Activated CD4-positive, alpha-beta T cell treated with anti-CD3 and anti-CD28 coated beads, Interleukin-2, amount 50 U/mL, for 4 hours (primary cell): ENCODE measurements at regions not wholly inside any gene's neighbourhood (a gene's known extent, or its start where the extent isn't known, plus 50 kb on each side); places are given as distances from the start of the nearest gene placed in this dataset.
"Not testable (repeated sequence)": the region's sequence is repeated elsewhere in the genome, so short reads cannot be mapped to it uniquely, and the experiment has no call there.

Experiments used
- DNase-seq, 2 experiments: peaks; one replicate each; pipeline ENCODE4 v3.0.0-alpha.2; 2020

DNA sequence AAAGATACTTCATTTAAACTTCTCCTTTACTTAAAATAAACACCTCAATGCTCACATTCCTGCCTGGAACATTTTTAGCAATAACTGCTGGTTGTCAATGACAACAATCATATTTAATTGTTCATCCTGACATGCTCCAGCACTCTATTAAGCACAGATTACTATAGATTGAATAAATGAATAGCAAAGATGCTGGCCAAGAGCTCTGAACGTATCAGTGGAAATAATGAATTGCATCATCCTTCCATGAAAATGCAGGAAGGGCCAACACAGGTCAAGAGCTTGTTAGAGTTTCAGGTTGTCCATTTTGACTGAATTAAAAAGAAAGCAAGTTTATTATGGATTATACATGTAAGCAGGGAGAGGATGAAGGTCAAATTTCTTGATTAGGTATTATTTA is 994.0 kb downstream of the TSN start:
- DNase-seq: no peak

DNA sequence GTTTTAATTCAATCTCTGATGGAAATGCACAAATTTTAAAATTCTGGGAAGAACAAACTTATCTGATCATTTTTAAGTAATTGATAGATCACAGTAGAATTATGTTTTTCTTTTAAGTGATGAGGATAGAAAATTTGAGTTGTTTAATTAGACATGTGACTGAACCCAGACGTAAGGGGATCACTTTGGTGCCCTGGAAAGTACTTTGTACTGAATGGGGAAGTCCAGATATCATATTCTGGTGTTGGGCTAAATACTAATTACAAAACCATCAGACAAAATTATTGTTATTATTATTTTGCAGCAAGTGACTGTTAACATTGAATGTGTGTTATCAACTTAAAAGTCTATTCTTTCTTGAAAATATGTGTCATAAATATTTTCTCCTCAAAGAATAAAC is 994.6 kb downstream of the TSN start:
- DNase-seq: no peak

DNA sequence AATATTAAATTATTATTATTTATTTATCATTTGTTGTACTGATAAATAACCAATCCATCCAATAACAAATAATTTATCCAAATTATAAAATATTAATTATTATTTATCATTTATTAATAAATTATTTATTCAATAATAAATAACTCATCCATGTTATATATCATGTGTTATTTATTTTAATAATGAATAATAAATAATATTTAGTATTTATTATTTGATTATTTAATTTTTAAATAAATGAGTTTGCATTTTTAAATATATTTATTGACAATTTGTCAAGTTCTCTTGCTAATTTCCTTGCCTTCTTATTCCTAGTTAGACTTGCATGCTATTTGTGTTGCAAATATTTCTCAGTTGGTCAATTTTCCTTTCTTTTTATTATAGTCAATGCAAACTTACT is 995.4 kb downstream of the TSN start:
- DNase-seq: no peak

DNA sequence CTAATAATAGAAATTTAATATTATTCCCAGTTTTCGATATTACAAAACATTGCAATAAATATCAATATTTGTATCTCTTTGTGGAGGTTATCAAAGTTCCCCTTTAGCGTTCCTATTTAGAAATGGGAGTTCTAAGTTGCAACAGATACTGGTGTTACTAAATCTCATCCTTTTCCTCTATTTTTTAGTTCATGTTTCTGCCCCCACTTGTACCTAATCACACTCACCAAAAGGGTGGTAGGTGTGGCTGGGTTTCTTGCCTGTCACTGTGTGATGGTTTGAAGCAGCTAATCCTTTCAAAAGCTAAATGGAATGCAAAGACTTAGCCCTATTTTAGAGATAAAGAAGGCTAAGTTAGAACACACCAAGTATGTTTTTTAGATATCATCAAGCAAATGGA is 997.9 kb downstream of the TSN start:
- no peak for DNase-seq

DNA sequence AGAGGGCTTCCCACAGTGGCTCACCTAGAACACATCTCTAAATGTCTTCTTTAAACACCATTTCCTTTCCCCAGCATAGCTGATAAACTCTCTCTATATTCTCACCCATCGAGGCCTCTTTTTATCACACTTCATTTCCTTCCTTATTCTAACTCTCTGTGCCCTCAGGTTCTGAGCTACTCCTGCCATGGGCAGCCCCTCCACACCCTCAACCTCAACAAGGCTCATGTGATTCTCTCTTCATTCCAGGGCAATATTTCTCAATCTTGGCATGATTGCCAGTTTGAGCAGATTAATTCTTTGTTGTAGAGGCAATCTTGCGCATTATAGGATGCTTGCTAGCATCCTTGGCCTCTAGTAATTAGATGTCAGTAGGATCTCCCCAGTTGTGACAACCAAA is 999.1 kb downstream of the TSN start:
- no peak for DNase-seq

DNA sequence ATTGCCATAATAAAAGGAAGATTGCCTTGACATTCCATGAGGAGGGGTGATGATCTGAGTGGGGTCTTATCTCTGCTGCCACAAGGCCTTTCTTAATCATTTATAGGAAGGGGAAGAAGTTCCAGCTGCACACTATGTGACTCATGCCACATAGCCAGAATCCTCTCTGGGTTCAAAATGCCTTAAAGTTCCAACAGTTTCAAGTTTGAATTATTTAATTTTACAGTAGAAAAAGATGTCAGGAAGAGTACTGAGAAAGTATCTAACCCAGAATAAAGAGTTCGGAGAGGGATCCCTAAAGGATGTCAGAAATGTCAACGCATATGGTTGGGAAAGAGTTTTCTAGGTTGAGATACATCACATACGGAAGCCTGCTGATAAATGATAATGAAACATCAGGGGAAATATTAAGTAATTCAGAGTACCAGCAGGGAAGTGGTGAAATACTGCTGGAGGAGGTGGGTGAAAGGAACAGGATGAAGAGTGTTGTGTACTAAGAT is 999.9 kb downstream of the TSN start:
- DNase-seq: no peak

DNA sequence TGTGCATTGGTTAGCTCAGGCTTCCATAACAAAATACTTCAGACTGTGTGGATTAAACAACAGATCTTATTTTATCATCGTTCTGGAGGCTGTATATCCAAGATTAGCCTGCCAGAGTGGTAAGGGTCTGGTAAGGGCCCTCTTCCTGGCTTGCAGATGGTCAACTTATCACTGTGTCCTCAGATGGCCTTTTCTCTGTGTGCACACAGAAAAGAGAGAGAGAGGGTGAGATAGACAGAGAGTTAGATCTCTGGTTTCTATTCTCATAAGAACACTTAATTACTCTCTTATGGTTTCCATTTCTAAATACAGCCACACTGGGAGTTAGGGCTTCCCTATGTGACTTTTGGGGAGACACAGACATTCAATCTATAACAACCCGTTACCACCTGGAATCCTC is 1003.5 kb downstream of the TSN start:
- no peak for DNase-seq

DNA sequence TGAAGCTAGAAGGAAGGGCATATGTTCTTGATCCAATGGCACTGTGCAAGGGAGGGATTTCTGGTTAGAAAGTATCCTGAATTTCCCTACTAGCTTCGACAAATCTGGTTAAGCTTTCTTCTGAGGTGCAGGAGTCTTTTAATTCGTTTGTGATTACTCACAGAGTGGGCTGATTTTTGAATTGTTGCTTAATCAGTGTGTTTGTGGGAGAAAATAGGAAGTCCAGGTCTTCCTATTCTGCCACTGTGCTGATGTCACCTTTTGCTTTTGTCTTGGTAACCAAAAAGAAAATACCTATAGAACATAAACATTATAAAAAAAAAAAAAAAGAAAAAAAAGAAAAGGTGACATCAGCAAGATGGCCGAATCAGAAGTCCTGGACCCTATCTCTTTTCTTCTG is 1008.6 kb downstream of the TSN start:
- DNase-seq: no peak

DNA sequence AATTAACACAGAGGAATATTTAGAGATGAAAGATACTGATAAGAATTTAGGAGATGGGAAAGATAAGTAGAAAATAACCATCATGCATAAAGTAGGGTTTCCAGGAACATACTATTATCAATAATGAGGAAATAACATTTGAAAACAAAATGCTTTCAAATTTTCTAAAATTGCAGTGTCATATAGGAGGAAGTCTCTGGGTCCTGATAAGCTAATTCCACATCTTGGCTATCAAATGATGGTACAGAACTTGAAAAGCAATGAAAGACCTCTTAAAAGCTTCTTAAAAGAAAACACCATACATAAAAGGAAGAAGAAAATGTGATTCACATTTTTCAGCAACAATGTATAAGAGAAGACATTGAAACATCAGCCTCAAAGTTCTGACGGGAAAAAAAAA is 1024.8 kb downstream of the TSN start:
- DNase-seq: no peak

DNA sequence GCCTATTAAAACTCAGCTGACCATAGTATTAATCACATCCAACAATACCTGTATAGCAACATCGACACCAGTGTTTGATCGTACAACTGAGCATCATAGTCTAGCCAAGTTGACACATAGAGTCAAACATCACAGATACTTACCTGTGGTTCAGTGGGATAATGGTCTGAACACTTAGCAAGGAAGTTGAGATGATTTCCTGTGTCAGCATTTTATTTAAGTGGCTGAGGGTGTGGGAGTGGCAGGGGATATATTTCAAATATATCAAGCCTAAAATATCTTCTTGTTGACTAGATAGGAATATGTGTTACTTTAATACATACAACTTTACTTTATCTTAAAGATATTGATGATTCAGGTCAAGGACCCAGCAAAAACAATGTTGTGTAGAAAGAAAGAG is 1038.6 kb downstream of the TSN start:
- DNase-seq: no peak

DNA sequence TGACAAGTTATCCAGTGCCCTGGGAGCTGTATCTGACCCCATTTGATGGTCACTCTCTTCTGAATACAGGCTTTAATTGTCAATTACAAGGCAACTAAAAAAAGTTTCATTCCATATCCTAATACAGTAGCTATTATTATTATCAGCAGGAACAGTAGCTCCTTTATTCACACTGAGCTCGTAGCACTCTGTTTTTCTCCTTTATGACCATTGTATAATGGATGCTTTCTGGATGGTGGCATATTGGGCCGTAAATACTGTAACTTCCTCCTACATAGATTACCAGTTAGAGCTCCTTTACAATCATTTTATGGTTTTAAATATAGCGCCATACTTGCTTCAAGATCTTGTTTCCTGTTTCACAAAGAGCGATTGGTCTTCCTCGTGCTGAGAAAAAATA is 1040.3 kb downstream of the TSN start:
- DNase-seq: no peak

DNA sequence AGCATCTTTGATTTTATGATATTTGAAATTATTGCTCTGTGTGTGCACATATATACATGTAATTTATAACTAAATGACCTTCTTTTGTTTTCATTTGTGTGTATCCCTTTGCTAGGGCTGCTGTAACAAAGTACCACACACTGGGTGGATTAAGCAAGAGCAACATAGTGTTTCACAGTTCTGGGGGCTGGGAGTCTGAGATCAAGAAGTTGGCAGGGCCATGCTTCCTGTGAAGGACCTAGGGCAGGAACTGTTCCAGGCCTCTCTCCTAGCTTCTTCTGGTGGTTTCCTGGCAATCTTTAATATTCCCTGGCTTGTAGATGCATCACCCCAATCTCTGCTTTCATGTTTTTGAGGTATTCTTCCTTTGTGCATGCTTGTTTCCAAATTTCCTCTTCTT is 1043.9 kb downstream of the TSN start:
- DNase-seq: no peak

DNA sequence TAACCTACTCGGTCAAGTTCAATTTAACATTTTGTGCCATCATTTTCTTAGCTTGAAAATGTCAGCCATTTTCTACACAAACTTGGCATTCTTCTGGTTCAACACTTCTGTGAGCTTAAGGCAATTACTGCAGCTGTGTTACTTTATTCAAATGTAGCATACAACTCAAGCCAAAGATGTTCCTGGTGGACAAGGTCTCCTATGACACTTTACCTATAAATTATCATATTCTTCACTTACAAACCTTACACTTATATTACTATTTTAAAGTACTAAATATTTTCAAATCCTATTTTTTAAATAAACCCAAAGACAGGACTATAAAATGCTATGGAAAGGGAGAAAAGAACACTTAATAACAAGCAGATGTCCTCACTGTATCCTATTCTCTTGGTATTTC is 1045.3 kb downstream of the TSN start:
- no peak for DNase-seq

DNA sequence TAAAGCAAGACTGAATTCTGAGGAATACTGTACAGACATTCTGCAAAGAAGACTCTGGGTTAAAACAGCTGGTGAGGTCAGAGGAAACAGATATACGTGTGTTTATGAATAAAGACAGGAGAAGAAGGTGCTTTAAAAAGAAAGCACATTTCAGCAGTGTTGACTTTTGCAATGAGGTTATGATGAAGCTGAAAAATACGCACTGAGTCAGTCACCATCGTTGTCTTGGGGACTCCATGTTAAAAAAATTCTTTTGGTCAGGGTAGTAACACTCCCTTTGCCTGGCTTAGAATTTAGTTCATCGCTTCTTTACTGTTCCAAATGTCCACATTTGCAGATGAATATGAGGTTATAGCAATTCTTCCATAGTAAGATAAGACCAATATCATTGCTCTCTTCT is 1049.0 kb downstream of the TSN start:
- no peak for DNase-seq

DNA sequence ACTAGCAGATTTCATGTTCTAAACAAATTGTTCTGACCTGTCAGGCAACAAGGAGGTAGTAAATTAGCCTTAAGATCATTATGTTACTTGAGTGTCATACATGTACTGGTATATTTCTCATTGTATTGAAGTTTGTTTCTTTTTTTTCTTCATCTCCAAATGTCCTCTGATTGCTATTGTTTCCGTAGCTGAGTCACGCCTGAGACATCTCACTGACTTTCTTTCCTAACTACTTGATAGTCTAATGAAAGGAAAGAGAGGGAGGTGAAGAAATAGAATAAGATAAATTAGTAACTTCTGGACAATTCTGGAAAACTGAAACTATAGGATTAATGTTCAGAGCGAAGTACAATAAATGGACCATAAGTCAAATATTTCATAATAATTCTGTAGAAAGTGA is 1049.9 kb downstream of the TSN start:
- no peak for DNase-seq

DNA sequence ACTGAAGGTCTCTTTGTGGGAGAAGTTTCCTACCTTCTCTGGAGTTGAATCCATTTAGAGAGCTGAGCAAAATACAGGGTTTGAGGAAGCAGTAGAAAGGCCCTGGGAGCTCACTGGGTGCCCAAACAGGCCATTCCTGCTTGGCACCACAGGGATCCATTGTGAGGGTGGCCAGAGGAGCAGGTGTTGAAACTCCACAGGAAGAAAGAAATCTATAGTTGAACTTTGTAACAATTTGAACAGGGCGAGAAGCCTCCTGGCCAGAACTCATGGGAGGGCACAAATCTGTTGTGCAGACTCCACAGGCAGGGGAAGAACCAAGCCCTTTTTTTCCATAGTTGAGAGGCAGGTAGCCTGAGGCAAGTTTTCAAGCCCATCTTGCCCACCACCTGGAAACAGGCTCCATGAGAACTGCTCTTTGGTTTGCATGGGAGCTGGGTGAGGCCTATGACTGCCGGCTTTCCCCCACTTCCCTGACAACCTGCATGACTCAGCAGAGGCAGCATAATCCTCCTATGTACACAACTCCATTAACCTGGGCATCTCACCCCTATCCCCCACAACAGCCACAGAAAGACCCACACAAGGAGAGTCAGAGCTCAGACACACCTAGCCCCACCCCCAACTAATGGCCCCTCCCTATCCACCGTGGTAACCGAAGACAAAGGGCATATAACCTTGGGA is 1053.0 kb downstream of the TSN start:
- DNase-seq: no peak

DNA sequence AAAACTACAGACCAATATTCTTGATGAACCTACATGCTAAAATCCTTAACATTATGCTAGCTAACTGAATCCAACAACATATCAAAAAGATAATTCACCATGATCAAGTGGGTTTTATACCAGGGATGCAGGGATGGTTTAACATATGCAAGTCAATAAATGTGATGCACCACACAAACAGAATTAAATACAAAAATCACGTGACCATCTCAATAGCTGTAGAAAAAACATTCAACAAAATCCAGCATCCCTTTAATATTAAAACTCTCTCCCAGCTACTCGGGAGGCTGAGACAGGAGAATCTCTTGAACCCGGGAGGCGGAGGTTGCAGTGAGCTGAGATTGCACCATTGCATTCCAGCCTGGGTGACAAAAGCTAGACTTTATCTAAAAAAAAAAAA is 1056.8 kb downstream of the TSN start:
- DNase-seq: not testable (repeated sequence)

DNA sequence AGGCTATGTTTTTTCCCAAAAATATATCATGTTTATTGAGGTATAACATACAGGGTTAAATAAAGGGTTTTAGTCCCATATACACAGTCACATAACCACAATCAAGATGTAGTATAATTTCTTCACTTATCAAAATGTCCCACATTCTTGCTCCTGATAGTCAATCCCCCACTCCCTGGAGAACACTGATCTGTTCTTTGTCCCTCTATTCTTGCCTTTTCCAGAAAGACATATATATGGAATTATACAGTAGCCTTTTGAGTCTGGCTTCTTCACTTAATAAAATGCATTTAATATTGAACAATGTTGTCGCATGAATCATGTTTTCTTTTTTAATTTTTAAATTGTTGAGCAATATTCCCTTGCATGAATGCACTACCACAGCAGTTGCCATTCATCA is 1059.7 kb downstream of the TSN start:
- DNase-seq: no peak

DNA sequence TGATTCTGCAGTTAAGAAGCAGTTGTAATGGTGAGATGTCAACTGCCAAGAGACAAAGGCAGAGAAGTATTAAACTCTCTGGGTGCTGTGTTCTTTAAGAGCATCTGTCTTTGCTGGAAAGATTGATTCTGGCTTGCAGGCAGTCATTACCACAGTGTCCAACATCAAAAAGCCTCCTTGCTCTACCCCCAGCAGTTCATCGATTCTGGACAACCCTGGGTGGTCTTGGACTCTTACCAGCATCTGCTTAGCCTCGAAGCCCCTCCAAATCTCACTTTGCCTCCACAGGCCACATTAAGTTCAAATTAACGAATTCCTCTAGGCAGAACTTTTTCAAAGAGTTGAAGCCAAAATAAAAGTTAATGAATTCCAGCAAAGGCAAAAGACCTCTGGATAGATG is 1061.4 kb downstream of the TSN start:
- DNase-seq: no peak

DNA sequence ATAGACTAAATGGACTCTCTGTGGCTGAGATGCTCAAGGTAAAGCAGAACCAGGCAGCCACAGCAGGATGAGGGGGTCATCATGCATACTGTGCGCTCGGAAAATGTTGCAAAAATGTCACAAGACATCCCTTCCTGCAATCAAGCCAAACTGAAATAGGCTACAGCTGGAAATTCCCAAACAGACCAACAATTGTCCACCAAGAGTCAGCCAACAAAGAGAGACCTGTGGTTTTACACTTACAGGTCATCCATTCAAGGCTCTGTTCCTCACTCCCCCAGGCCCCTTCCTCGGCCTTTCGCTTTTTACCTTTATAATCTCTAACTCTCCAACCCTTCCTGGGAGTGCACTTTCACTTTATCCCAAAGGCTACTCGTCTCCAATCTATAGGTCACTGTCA is 1066.9 kb downstream of the TSN start:
- no peak for DNase-seq

DNA sequence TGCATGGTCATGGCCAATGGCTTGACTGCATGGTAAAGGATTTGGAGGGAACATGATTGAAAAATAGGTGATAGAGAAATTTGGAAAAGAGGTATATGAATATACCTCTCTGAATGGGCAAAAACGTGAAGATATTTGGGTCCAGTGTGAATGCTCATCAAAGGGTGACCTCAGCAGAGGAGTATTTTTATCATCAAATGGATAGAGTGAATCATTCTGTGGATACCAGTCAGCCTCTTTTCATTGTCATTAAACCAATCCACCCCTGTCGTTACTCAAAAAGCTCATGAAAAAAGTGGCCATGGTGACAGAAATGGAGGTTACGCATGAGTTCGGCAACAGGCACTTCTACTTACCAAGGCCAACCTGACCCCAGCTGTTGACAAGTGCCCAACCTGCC is 1074.7 kb downstream of the TSN start:
- no peak for DNase-seq

DNA sequence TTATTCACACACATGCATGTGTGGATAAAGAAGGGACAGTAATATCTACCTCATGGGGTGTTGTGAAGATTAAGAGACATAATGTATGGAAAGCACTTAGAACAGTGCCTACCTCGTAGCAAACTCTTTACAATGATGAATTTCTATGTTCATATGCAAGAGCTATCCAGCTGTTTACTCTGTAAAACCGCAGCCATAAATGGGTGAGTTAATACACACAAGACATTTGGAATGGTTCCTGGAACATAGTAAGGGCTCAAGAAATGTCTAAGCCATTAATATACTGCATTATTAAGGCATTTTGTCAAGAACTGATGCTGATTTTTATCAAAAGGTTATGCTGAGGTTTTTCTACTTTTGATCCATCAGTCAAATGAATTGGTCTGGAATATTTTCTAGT is 1076.2 kb downstream of the TSN start:
- DNase-seq: no peak

DNA sequence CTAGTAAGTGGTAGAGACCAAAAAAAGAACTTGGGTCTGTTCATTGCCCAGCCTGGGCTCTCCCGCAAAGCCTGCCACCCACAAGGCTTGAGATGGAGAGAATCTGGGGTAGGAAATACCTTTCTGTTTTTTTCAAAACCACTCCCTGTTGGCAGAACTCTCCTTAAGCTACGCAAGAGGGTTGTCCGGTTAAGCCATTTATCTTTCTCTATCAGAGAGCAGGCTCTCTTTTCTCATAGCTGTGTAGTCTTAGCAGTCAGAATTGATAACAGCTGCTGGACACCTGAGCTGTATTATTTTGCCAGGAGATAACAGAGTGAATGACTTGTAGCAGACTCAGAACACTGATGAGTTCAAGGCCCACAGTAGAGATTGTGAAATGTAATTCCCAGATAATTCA is 1088.1 kb downstream of the TSN start:
- no peak for DNase-seq

DNA sequence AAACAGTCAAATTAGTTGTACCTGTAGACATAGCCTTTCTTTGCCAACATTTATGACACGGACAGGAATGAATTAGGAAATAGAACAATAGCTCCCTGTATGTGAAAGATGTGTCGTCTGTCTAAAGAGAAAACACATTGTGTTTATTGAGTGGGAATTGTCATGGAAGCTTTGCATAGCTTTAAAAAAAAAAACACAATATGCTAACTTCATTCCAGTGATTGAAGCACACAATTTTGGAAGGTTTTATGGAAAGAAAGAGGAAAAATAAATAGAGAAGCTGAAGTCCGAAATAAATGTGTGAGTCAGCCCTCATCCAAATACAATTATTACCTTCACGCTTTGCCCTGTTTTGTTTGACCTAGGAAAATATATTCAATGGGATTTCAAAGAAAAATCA is 1095.7 kb downstream of the TSN start:
- no peak for DNase-seq

DNA sequence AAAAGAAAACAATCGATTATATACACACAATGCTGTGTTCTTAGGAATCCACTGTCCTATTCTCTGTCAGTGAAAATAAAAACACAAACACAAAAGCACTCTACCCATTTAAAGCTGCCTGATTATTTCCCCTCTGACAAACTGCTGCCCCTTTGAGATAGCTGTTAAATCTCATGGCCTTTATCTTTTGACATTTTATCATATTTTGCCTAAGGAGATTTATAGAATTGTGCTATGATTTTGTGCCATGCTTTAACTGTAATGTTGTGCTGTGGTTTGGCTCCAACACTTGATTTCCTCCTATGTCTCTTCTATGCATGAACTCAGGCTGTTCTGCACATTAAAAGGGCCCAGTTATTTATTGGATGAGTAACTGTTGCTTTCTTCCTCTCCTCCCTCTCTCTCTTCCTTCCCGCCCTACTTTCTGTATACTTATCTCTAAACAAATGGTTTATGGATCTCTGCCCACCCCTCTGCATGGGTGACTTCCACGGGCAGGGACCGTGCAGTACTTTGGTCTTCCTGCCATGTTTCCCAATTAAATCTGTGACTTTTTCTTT is 1096.6 kb downstream of the TSN start:
- DNase-seq: no peak
